ENCODE measurements at regions not wholly inside any gene's neighbourhood (a gene's known extent, or its start where the extent isn't known, plus 50 kb on each side); places are given as distances from the start of the nearest gene placed in this dataset.

DNA sequence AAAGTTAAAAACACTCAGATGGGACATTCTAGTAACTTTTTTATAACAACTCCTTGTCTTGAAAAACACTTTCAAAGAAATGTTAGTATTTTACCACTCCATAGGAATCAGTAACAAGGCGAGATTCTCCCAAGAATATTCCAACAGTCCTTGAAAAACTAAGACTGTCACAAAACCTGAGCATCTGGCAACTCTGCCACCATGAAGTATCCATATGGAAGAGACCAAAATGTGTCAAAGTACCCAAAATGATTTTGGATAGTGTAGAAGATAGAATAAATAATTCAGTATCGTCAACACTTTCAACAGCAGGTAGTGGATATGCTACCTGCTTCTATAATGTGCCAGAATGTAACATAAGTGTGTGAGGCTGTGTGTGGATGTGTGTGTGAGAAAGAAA is 361.8 kb downstream of the ZEB2 start:
- DNase-seq (ENCODE audit: low read depth in 2 of 2): no peak

DNA sequence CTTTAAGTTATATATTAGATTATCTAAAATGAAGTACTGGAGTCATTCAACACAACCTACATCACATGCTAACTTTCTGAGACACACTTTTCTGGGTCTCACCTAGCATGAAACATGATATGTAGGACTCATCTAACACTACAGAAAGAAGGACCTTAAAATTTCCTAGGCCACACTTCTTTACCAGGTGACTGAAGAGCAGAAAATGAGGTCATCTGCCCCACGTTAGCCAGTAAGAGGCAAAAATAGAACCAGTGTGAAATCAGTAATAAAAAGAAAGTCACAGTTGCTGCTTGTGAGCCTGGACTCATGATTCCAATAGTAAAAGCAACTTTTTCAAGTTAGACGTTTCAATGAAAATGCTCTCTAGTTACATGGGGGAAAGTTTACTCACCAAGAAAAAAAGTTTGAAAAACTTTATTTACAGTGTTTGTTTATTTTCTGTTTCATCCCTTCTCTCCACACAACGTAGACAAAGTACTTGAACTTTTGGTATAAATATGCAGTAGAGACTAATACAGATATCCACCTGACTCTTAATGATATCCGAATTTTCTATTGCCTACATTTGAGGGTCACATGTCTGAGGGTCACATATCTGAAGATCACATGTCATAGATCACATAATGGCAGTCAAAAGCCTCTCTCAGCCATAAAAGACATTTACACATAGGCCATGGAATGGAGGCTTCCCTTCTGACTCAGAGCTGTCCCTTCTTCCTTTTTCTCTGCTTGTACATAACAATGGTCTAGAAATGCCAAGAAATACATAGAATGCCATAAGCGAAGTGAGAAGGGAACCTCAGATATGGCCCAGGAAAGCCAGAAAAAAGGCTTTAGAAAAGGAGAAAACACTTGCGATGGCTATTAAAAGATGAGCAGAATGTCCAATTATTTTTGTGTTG is 362.9 kb downstream of the ZEB2 start:
- DNase-seq (ENCODE audit: low read depth in 2 of 2): peak in 1 of 2 donors; percentile 28

- no peak for DNase-seq (ENCODE audit: low read depth in 2 of 2)
Measured at GRCh38 chr2:144154205-144154604, 365.7 kb downstream of the ZEB2 start.

- peak in 1 of 2 donors; percentile 11 for DNase-seq (ENCODE audit: low read depth in 2 of 2)
Measured at GRCh38 chr2:144152817-144153271, 367.1 kb downstream of the ZEB2 start.

- DNase-seq (ENCODE audit: low read depth in 2 of 2): peak in 1 of 2 donors; percentile 10
Measured at GRCh38 chr2:144151851-144152250, 368.1 kb downstream of the ZEB2 start.

- no peak for DNase-seq (ENCODE audit: low read depth in 2 of 2)
Measured at GRCh38 chr2:144151405-144151804, 368.5 kb downstream of the ZEB2 start.

GRCh38 chr2:144147356-144147755 is 372.6 kb downstream of the ZEB2 start:
- no peak for DNase-seq (ENCODE audit: low read depth in 2 of 2)

GRCh38 chr2:144146876-144147275 is 373.0 kb downstream of the ZEB2 start:
- DNase-seq (ENCODE audit: low read depth in 2 of 2): no peak

- DNase-seq (ENCODE audit: low read depth in 2 of 2): no peak
Measured at GRCh38 chr2:144146076-144146475, 373.8 kb downstream of the ZEB2 start.

DNA sequence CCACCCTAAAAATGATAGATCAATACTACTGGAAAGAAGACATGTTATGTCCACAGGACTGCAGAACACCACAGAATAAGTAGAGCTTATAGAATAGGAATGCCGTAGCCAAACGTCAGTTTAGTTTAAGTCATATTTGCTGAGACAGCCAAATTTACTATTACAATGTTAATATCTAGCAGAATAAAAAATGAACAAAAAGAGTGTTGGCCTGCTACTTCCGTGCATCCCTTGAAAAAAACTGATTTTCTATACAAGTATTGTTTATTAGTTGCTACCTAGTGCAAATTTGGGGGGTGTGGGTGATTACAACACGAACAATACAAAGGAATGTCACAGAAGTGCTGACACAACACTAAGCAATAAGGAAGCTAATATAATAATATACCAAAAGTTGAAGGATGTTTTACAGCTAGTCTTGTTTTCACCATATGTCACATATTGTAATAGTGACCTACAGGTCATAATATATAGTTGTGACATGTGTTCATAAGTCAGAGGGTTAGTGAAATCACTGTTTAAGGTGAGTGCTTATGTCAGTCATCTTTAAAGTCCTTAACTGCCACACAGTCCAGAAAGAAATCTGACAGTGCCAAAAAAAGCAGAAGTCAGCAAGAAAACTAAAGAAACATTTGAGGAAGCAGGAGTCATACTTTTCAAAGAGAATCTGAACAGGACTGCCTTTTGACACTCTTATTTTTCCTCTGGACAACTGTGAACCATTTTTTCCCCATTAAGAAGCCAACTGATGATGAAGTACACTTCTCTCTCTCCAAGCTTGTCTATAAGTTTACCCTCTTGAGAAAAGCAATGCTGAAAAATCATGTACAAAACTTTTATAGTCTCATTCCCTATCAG is 376.4 kb downstream of the ZEB2 start:
- no peak for DNase-seq (ENCODE audit: low read depth in 2 of 2)

GRCh38 chr2:144140891-144141290 is 379.0 kb downstream of the ZEB2 start:
- peak in 1 of 2 donors; percentile 60 for DNase-seq (ENCODE audit: low read depth in 2 of 2)

- DNase-seq (ENCODE audit: low read depth in 2 of 2): peak in 1 of 2 donors; percentile 62
Measured at GRCh38 chr2:144137705-144138428, 382.1 kb downstream of the ZEB2 start.

GRCh38 chr2:144137272-144137671 is 382.6 kb downstream of the ZEB2 start:
- no peak for DNase-seq (ENCODE audit: low read depth in 2 of 2)

GRCh38 chr2:144136297-144137010 is 383.5 kb downstream of the ZEB2 start:
- no peak for DNase-seq (ENCODE audit: low read depth in 2 of 2)

GRCh38 chr2:144133936-144134665 is 385.8 kb downstream of the ZEB2 start:
- DNase-seq (ENCODE audit: low read depth in 2 of 2): no peak

GRCh38 chr2:144132357-144132756 is 387.6 kb downstream of the ZEB2 start:
- DNase-seq (ENCODE audit: low read depth in 2 of 2): no peak

- DNase-seq (ENCODE audit: low read depth in 2 of 2): peak; percentile 3 to 82
Measured at GRCh38 chr2:144131042-144131441, 388.9 kb downstream of the ZEB2 start.

- DNase-seq (ENCODE audit: low read depth in 2 of 2): no peak
Measured at GRCh38 chr2:144130551-144130950, 389.4 kb downstream of the ZEB2 start.

- no peak for DNase-seq (ENCODE audit: low read depth in 2 of 2)
Measured at GRCh38 chr2:144128130-144128746, 391.7 kb downstream of the ZEB2 start.

DNA sequence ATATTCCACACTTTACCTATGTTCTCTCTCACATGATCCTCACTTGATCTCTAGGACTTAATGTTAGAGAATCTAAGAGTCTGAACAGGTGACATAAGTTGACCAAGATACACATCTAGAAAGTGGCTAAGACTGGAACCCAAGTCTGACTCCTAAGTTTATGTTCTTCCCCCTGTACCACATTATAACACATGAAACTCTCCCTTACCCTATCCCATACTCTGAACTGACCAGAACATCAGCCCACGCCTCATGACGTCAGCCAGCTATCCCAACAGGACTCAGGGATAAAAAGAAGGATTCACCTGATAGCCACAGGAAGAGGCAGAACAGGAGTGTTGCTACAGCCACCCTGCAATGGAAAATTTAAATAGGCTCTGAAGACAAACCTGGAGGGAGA is 392.2 kb downstream of the ZEB2 start:
- no peak for DNase-seq (ENCODE audit: low read depth in 2 of 2)
